HepG2 (cell line): ENCODE measurements at regions not wholly inside any gene's neighbourhood (a gene's known extent, or its start where the extent isn't known, plus 50 kb on each side); places are given as distances from the start of the nearest gene placed in this dataset.

Experiments used
- ATAC-seq: fragments of 200-7000 bp; cut with Tn5 transposase; 3 replicates; pipeline ENCODE4 v1.9.1; 2020; ENCODE audit warnings: mild to moderate bottlenecking, moderate library complexity
- BruUV-seq: library from RNA; stranded (reverse); fragments of 400-500 nt; replicated peaks from 2 replicates; lab custom pipeline; 2021; lab: Mats Ljungman, UMichigan
- CTCF ChIA-PET: fragments of 300-600 bp; formaldehyde crosslinking; extraction: SDS; loops from one replicate; lab custom pipeline; 2021; ENCODE audit warnings: low total read pairs, inconsistent platforms, low intra/inter-chr PET ratio; lab: Yijun Ruan, JAX
- POLR2A ChIA-PET: fragments of 350-600 bp; sonication (Branson Sonifier 250); formaldehyde crosslinking; loops from one replicate; lab custom pipeline; 2020; ENCODE audit warnings: antibody characterized with exemption, inconsistent platforms; lab: Yijun Ruan, JAX
- DNase-seq: peaks from one replicate; pipeline ENCODE4 v3.0.0-alpha.2; 2015; ENCODE audit warnings: low spot score
- FAIRE-seq: peaks from 3 replicates; lab custom pipeline; 2011; peaks lifted over from hg19 to GRCh38; lab: Jason Lieb, UNC
- H2AFZ ChIP-seq: one replicate; pipeline ENCODE4 v1.6.1; 2011; ENCODE audit warnings: low read length, inconsistent platforms
- H3K27ac ChIP-seq: fragments of 300-600 bp; 3 replicates; pipeline ENCODE4 v1.8.0; 2011; ENCODE audit warnings: mixed run types, mild to moderate bottlenecking, mixed read lengths, low read length, inconsistent platforms; ENCODE audit not compliant: insufficient read depth; ENCODE audit errors: extremely low read length
- H3K27me3 ChIP-seq, 2 experiments: fragments of 200-600 bp in 1 of 2; 2 replicates in 1 of 2; 3 replicates in 1 of 2; pipeline versions ENCODE4 v1.6.0 to v1.8.0; 2011; ENCODE audit warnings: low read length in 2 of 2, mild to moderate bottlenecking in 2 of 2, moderate library complexity in 2 of 2, inconsistent platforms in 1 of 2; ENCODE audit not compliant: insufficient read depth in 2 of 2, control insufficient read depth in 1 of 2
- H3K36me3 ChIP-seq, 2 experiments: fragments of 200-600 bp in 1 of 2; replicated peaks in 1 of 2; 2 replicates in 1 of 2; 3 replicates in 1 of 2; pipeline versions ENCODE4 v1.5.1 to v1.8.0; 2011; ENCODE audit warnings: low read length in 2 of 2, inconsistent platforms in 1 of 2; ENCODE audit not compliant: insufficient read depth in 2 of 2, control insufficient read depth in 1 of 2
- H3K4me1 ChIP-seq: 2 replicates; pipeline ENCODE4 v1.5.1; 2012; ENCODE audit warnings: low read length, inconsistent platforms; ENCODE audit not compliant: insufficient read depth
- H3K4me2 ChIP-seq: 2 replicates; pipeline ENCODE4 v1.6.0; 2011; ENCODE audit warnings: low read depth, low read length, inconsistent platforms
- H3K4me3 ChIP-seq, 3 experiments: fragments of 200-600 bp in 1 of 3; sonication (generic), shearing (Covaris generic) in 1 of 3; replicated peaks in 1 of 3; 2 replicates each; pipeline ENCODE4 v1.5.1; 2011 to 2016; ENCODE audit warnings: low read length in 3 of 3, inconsistent platforms in 2 of 3, low read depth in 2 of 3, mild to moderate bottlenecking in 2 of 3, control low read depth in 1 of 3, mixed read lengths in 1 of 3; ENCODE audit not compliant: insufficient read depth in 1 of 3
- H3K79me2 ChIP-seq: one replicate; pipeline ENCODE4 v1.6.1; 2011; ENCODE audit warnings: low read length, inconsistent platforms; ENCODE audit not compliant: insufficient read depth
- H3K9ac ChIP-seq: 2 replicates; pipeline ENCODE4 v1.6.0; 2011; ENCODE audit warnings: mild to moderate bottlenecking, low read depth, low read length, inconsistent platforms; ENCODE audit not compliant: insufficient read depth
- H3K9me3 ChIP-seq: 2 replicates; pipeline ENCODE4 v1.5.1; 2012; ENCODE audit warnings: mild to moderate bottlenecking, low read length
- H4K20me1 ChIP-seq: 2 replicates; pipeline ENCODE4 v1.6.0; 2011; ENCODE audit warnings: inconsistent platforms, mild to moderate bottlenecking, low read length, moderate library complexity; ENCODE audit not compliant: insufficient read depth
- CENPT ChIP-seq: sonication (generic); formaldehyde crosslinking; IDR thresholded peaks from 2 replicates; pipeline ENCODE4 v1.8.0; 2022; ENCODE audit warnings: low read depth, mild to moderate bottlenecking, moderate library complexity, missing genetic modification reagents
- CREBL2 ChIP-seq: sonication (generic); formaldehyde crosslinking; IDR thresholded peaks from 2 replicates; pipeline ENCODE4 v1.8.1; 2023; ENCODE audit warnings: missing genetic modification reagents, mild to moderate bottlenecking, borderline replicate concordance
- EEA1 ChIP-seq: sonication (generic); formaldehyde crosslinking; IDR thresholded peaks from 2 replicates; pipeline ENCODE4 v1.5.1; 2020; ENCODE audit warnings: mild to moderate bottlenecking, missing genetic modification reagents, borderline replicate concordance
- PRMT3 ChIP-seq: sonication (generic); formaldehyde crosslinking; IDR thresholded peaks from 2 replicates; pipeline ENCODE4 v1.8.1; 2022; ENCODE audit warnings: low read depth, mild to moderate bottlenecking, moderate library complexity, missing genetic modification reagents, borderline replicate concordance
- STAG1 ChIP-seq: sonication (generic); formaldehyde crosslinking; IDR thresholded peaks from 2 replicates; pipeline ENCODE4 v1.4.0; 2020; ENCODE audit warnings: missing genetic modification reagents
- WGBS: methylation state at CpG from one replicate; pipeline ENCODE4 v1.1.6; 2017; ENCODE audit warnings: low lambda C conversion rate; 5-methylcytosine and 5-hydroxymethylcytosine counted together
- in situ Hi-C: cut with HindIII; loops from 2 replicates; pipeline ENCODE4 v1.10.0; 2017; ENCODE audit warnings: low pct_unique_long_range_greater_than_20kb; ENCODE audit not compliant: extremely low pct_ligation_motif_present
- intact Hi-C: fragments of 100-400 bp; cut with micrococcal nuclease; formaldehyde crosslinking; loops from one replicate; pipeline ENCODE4 v1.10.0; 2022; ENCODE audit not compliant: unreplicated experiment
- TF ChIP-seq, protein P1 (sequence below): IDR thresholded peaks from 2 replicates; pipeline ENCODE4 v1.6.1; 2016; ENCODE audit warnings: low read depth
- TF ChIP-seq, protein P2 (sequence below): sonication (generic); formaldehyde crosslinking; IDR thresholded peaks from 2 replicates; pipeline ENCODE4 v1.4.0; 2020; ENCODE audit warnings: missing genetic modification reagents

DNA sequence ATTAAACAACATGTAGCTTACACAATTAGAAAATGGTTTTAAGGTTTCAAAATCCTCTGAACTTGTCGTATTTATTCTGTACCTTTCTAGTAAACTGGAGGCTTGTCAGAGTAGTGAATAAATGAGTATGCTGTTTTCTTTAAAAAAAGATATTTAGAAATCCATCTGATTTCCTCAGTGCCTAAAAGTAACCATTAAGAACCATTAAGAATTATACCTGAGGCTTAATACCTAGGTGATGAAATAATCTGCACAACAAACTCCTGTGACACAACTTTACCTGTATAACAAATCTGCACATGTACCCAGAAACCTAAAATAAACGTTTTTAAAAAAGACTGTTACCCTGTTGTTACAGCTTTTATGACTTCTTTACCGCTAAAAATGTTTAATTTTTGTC is 143.0 kb upstream of the SOX2 start:
- intact Hi-C loops, result no loop called here
- H2AFZ ChIP-seq, result no peak overlapping the region
- no peaks in the 10 kb centered on the region; a peak in 1 of 5 replicates for H3K27me3 ChIP-seq
- H3K4me3 ChIP-seq, result no peak overlapping the region
- no peak overlapping the region for H3K27ac ChIP-seq
- ChIA-PET POLR2A (no interaction called here), CTCF (no interaction called here)
- no peaks in the 10 kb centered on the region for H3K9me3 ChIP-seq
- no peaks in the 10 kb centered on the region for H4K20me1 ChIP-seq
- FAIRE-seq, result no peak
- H3K36me3 ChIP-seq, result no peaks in the 10 kb centered on the region
- ATAC-seq, result no peak
- no peak for DNase-seq
- no peak overlapping the region for H3K4me2 ChIP-seq
- H3K79me2 ChIP-seq, result no peaks in the 10 kb centered on the region
- H3K9ac ChIP-seq, result no peak overlapping the region
- H3K4me1 ChIP-seq, result no peaks in the 10 kb centered on the region
- in situ Hi-C loops, result no loop called here
- WGBS, result 2% methylated on average over 3 of the region's 3 CpGs
- TF ChIP-seq PRMT3 (CRISPR knock-in tag) (no peak), CREBL2 (CRISPR knock-in tag) (no peak), EEA1 (no peak), CENPT (no peak), STAG1 (no peak)
- TF ChIP-seq, protein P1, sequence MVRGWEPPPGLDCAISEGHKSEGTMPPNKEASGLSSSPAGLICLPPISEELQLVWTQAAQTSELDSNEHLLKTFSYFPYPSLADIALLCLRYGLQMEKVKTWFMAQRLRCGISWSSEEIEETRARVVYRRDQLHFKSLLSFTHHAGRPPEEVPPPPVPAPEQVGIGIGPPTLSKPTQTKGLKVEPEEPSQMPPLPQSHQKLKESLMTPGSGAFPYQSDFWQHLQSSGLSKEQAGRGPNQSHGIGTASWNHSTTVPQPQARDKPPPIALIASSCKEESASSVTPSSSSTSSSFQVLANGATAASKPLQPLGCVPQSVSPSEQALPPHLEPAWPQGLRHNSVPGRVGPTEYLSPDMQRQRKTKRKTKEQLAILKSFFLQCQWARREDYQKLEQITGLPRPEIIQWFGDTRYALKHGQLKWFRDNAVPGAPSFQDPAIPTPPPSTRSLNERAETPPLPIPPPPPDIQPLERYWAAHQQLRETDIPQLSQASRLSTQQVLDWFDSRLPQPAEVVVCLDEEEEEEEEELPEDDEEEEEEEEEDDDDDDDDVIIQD (CRISPR knock-in tag), result no peak
- TF ChIP-seq, protein P2, sequence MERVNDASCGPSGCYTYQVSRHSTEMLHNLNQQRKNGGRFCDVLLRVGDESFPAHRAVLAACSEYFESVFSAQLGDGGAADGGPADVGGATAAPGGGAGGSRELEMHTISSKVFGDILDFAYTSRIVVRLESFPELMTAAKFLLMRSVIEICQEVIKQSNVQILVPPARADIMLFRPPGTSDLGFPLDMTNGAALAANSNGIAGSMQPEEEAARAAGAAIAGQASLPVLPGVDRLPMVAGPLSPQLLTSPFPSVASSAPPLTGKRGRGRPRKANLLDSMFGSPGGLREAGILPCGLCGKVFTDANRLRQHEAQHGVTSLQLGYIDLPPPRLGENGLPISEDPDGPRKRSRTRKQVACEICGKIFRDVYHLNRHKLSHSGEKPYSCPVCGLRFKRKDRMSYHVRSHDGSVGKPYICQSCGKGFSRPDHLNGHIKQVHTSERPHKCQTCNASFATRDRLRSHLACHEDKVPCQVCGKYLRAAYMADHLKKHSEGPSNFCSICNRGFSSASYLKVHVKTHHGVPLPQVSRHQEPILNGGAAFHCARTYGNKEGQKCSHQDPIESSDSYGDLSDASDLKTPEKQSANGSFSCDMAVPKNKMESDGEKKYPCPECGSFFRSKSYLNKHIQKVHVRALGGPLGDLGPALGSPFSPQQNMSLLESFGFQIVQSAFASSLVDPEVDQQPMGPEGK, result no peak
- BruUV-seq, result no TSS peak
